ENCODE measurements at regions not wholly inside any gene's neighbourhood (a gene's known extent, or its start where the extent isn't known, plus 50 kb on each side); places are given as distances from the start of the nearest gene placed in this dataset.

- no peak for TF ChIP-seq TAF1 (IDR thresholded peaks at IDR 0.05; ENCODE audit: borderline replicate concordance, insufficient read depth, low read length)
- no peak for TF ChIP-seq POLR2AphosphoS5 (IDR thresholded peaks at IDR 0.05; ENCODE audit: low read depth, low read length)
- TF ChIP-seq SIN3A (IDR thresholded peaks at IDR 0.05; ENCODE audit: borderline replicate concordance, insufficient read depth, low read length) = no peak
- TF ChIP-seq FOXP2 (optimal IDR thresholded peaks at IDR 0.05; ENCODE audit: borderline replicate concordance, extremely low read depth, extremely low read length, insufficient read depth) = no peak
These were observed 893.5 kb upstream of the RBFOX1 start for GRCh38 chr16:6439129-6439528.
